HepG2 (cell line): ENCODE measurements at regions not wholly inside any gene's neighbourhood (a gene's known extent, or its start where the extent isn't known, plus 50 kb on each side); places are given as distances from the start of the nearest gene placed in this dataset.
A peak's percentile ranks its signal among the peaks of the same experiment; 100 is the strongest.

Experiments
- MXD4 ChIP-seq: IDR thresholded peaks from 2 replicates; pipeline ENCODE4 v1.6.1; 2016; ENCODE audit warnings: mild to moderate bottlenecking, missing biosample characterization, missing genetic modification reagents
- PAX8 ChIP-seq: sonication (generic); formaldehyde crosslinking; IDR thresholded peaks from 2 replicates; pipeline ENCODE4 v1.8.0; 2022; ENCODE audit warnings: mild to moderate bottlenecking, missing genetic modification reagents, borderline replicate concordance
- PCBP2 ChIP-seq: fragments of 200-400 bp; formaldehyde crosslinking; optimal IDR thresholded peaks from 2 replicates; pipeline ENCODE3; 2018; ENCODE audit warnings: low read length, low read depth; ENCODE audit not compliant: poor library complexity, severe bottlenecking
- RBM39 ChIP-seq: fragments of 200-400 bp; formaldehyde crosslinking; IDR thresholded peaks from one replicate; pipeline ENCODE4 v1.6.1; 2018; ENCODE audit warnings: antibody characterized with exemption, mild to moderate bottlenecking, low read depth, low read length; ENCODE audit not compliant: poor library complexity, severe bottlenecking
- SALL2 ChIP-seq: sonication (generic); formaldehyde crosslinking; IDR thresholded peaks from 2 replicates; pipeline ENCODE4 v1.8.1; 2023; ENCODE audit warnings: mild to moderate bottlenecking, missing genetic modification reagents, inconsistent platforms
- ZFP37 ChIP-seq: sonication (generic); formaldehyde crosslinking; IDR thresholded peaks from 2 replicates; pipeline ENCODE4 v1.4.0; 2020; ENCODE audit warnings: missing genetic modification reagents, borderline replicate concordance
- ZNF121 ChIP-seq: sonication (generic); formaldehyde crosslinking; IDR thresholded peaks from 2 replicates; pipeline ENCODE4 v1.5.0; 2020; ENCODE audit warnings: mild to moderate bottlenecking, missing genetic modification reagents
- ZNF713 ChIP-seq: sonication (generic); formaldehyde crosslinking; IDR thresholded peaks from 2 replicates; pipeline ENCODE4 v1.4.0; 2020; ENCODE audit warnings: mild to moderate bottlenecking, missing genetic modification reagents
- ZNF749 ChIP-seq: sonication (generic); formaldehyde crosslinking; IDR thresholded peaks from 2 replicates; pipeline ENCODE4 v1.8.0; 2022; ENCODE audit warnings: mild to moderate bottlenecking, missing genetic modification reagents, moderate library complexity, borderline replicate concordance
- ZNF790 ChIP-seq: sonication (generic); formaldehyde crosslinking; IDR thresholded peaks from 2 replicates; pipeline ENCODE4 v1.8.0; 2022; ENCODE audit warnings: missing genetic modification reagents, mild to moderate bottlenecking, borderline replicate concordance
- ZNF816 ChIP-seq: sonication (generic); formaldehyde crosslinking; IDR thresholded peaks from 2 replicates; pipeline ENCODE4 v1.8.0; 2022; ENCODE audit warnings: missing genetic modification reagents, mild to moderate bottlenecking, borderline replicate concordance
- TF ChIP-seq, protein P1 (sequence below): sonication (generic); formaldehyde crosslinking; IDR thresholded peaks from one replicate; pipeline ENCODE4 v1.5.1; 2020; ENCODE audit warnings: mild to moderate bottlenecking, missing genetic modification reagents; ENCODE audit errors: not compliant biosample characterization
- TF ChIP-seq, protein P2 (sequence below): IDR thresholded peaks from 2 replicates; pipeline ENCODE4 v1.6.1; 2018; ENCODE audit warnings: missing genetic modification reagents
- TF ChIP-seq, protein P3 (sequence below): sonication (generic); formaldehyde crosslinking; IDR thresholded peaks from 2 replicates; pipeline ENCODE4 v1.5.1; 2020; ENCODE audit warnings: missing genetic modification reagents, mild to moderate bottlenecking, borderline replicate concordance
- TF ChIP-seq, protein P4 (sequence below): sonication (generic); formaldehyde crosslinking; IDR thresholded peaks from 2 replicates; pipeline ENCODE4 v1.8.0; 2022; ENCODE audit warnings: missing genetic modification reagents, mild to moderate bottlenecking, inconsistent platforms, borderline replicate concordance
- TF ChIP-seq, protein P5 (sequence below): sonication (generic); formaldehyde crosslinking; IDR thresholded peaks from 2 replicates; pipeline ENCODE4 v1.8.1; 2023; ENCODE audit warnings: mild to moderate bottlenecking, missing genetic modification reagents

DNA sequence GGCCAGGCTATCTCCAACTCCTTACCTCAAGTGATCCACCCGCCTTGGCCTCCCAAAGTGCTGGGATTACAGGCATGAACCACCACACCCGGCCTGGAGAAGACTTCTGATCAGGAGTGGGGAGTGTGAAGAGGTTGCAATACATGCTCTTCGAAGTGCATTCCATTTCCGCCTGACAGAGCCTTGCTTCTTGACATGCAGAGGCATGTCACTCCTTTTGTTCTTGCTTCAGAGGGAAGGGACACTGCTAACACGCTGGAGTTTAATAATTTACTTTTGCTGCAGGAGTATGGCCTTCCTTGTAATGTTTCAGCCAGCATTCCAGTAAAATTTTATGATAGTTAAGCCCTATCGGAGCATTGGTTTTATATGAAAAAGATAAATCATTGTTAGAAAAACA, 74.9 kb downstream of the SLC25A47 start (continued):
- TF ChIP-seq, protein P1, sequence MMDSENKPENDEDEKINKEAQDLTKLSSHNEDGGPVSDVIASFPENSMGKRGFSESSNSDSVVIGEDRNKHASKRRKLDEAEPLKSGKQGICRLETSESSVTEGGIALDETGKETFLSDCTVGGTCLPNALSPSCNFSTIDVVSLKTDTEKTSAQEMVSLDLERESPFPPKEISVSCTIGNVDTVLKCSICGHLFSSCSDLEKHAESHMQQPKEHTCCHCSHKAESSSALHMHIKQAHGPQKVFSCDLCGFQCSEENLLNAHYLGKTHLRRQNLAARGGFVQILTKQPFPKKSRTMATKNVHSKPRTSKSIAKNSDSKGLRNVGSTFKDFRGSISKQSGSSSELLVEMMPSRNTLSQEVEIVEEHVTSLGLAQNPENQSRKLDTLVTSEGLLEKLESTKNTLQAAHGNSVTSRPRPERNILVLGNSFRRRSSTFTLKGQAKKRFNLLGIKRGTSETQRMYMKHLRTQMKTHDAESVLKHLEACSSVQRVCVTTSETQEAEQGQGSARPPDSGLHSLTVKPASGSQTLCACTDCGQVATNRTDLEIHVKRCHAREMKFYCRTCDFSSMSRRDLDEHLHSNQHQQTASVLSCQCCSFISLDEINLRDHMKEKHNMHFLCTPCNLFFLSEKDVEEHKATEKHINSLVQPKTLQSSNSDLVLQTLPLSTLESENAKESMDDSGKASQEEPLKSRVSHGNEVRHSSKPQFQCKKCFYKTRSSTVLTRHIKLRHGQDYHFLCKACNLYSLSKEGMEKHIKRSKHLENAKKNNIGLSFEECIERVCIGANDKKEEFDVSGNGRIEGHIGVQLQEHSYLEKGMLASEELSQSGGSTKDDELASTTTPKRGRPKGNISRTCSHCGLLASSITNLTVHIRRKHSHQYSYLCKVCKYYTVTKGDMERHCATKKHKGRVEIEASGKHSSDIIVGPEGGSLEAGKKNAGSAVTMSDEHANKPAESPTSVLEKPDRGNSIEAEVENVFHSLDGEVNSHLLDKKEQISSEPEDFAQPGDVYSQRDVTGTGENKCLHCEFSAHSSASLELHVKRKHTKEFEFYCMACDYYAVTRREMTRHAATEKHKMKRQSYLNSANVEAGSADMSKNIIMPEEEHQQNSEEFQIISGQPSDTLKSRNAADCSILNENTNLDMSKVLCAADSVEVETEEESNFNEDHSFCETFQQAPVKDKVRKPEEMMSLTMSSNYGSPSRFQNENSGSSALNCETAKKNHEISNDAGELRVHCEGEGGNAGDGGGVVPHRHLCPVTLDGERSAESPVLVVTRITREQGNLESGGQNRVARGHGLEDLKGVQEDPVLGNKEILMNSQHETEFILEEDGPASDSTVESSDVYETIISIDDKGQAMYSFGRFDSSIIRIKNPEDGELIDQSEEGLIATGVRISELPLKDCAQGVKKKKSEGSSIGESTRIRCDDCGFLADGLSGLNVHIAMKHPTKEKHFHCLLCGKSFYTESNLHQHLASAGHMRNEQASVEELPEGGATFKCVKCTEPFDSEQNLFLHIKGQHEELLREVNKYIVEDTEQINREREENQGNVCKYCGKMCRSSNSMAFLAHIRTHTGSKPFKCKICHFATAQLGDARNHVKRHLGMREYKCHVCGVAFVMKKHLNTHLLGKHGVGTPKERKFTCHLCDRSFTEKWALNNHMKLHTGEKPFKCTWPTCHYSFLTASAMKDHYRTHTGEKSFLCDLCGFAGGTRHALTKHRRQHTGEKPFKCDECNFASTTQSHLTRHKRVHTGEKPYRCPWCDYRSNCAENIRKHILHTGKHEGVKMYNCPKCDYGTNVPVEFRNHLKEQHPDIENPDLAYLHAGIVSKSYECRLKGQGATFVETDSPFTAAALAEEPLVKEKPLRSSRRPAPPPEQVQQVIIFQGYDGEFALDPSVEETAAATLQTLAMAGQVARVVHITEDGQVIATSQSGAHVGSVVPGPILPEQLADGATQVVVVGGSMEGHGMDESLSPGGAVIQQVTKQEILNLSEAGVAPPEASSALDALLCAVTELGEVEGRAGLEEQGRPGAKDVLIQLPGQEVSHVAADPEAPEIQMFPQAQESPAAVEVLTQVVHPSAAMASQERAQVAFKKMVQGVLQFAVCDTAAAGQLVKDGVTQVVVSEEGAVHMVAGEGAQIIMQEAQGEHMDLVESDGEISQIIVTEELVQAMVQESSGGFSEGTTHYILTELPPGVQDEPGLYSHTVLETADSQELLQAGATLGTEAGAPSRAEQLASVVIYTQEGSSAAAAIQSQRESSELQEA (CRISPR knock-in tag) = no peak
- TF ChIP-seq ZNF790 (CRISPR knock-in tag) = no peak
- no peak for TF ChIP-seq RBM39
- TF ChIP-seq ZNF749 (CRISPR knock-in tag) = no peak
- no peak for TF ChIP-seq PAX8 (CRISPR knock-in tag)
- peak; percentile 63; the same call in 1 of the 2 replicates for TF ChIP-seq MXD4 (CRISPR knock-in tag)
- TF ChIP-seq, protein P2, sequence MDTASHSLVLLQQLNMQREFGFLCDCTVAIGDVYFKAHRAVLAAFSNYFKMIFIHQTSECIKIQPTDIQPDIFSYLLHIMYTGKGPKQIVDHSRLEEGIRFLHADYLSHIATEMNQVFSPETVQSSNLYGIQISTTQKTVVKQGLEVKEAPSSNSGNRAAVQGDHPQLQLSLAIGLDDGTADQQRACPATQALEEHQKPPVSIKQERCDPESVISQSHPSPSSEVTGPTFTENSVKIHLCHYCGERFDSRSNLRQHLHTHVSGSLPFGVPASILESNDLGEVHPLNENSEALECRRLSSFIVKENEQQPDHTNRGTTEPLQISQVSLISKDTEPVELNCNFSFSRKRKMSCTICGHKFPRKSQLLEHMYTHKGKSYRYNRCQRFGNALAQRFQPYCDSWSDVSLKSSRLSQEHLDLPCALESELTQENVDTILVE = no peak
- TF ChIP-seq, protein P3, sequence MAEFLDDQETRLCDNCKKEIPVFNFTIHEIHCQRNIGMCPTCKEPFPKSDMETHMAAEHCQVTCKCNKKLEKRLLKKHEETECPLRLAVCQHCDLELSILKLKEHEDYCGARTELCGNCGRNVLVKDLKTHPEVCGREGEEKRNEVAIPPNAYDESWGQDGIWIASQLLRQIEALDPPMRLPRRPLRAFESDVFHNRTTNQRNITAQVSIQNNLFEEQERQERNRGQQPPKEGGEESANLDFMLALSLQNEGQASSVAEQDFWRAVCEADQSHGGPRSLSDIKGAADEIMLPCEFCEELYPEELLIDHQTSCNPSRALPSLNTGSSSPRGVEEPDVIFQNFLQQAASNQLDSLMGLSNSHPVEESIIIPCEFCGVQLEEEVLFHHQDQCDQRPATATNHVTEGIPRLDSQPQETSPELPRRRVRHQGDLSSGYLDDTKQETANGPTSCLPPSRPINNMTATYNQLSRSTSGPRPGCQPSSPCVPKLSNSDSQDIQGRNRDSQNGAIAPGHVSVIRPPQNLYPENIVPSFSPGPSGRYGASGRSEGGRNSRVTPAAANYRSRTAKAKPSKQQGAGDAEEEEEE = no peak
- no peak for TF ChIP-seq PCBP2
- TF ChIP-seq ZNF816 = no peak
- no peak for TF ChIP-seq ZFP37 (CRISPR knock-in tag)
- TF ChIP-seq SALL2 (CRISPR knock-in tag) = no peak
- no peak for TF ChIP-seq ZNF121 (CRISPR knock-in tag)
- TF ChIP-seq, protein P4, sequence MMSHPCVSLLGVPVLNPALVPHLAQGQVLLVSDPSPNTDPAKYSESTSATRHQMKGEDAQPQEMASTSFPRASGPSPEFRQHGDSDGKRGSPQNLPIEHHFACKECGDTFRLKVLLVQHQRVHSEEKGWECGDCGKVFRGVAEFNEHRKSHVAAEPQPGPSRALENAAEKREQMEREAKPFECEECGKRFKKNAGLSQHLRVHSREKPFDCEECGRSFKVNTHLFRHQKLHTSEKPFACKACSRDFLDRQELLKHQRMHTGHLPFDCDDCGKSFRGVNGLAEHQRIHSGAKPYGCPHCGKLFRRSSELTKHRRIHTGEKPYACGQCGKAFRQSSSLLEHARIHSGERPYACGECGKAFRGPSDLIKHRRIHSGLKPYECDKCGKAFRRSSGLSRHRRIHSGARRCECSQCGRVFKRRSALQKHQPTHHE = no peak
- TF ChIP-seq, protein P5, sequence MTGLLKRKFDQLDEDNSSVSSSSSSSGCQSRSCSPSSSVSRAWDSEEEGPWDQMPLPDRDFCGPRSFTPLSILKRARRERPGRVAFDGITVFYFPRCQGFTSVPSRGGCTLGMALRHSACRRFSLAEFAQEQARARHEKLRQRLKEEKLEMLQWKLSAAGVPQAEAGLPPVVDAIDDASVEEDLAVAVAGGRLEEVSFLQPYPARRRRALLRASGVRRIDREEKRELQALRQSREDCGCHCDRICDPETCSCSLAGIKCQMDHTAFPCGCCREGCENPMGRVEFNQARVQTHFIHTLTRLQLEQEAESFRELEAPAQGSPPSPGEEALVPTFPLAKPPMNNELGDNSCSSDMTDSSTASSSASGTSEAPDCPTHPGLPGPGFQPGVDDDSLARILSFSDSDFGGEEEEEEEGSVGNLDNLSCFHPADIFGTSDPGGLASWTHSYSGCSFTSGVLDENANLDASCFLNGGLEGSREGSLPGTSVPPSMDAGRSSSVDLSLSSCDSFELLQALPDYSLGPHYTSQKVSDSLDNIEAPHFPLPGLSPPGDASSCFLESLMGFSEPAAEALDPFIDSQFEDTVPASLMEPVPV (CRISPR knock-in tag) = no peak
- TF ChIP-seq ZNF713 = no peak
